HepG2 (cell line): ENCODE measurements at regions not wholly inside any gene's neighbourhood (a gene's known extent, or its start where the extent isn't known, plus 50 kb on each side); places are given as distances from the start of the nearest gene placed in this dataset.

Experiments used
- ATAC-seq: fragments of 200-7000 bp; cut with Tn5 transposase; 3 replicates; pipeline ENCODE4 v1.9.1; 2020; ENCODE audit warnings: mild to moderate bottlenecking, moderate library complexity
- BruUV-seq: library from RNA; stranded (reverse); fragments of 400-500 nt; replicated peaks from 2 replicates; lab custom pipeline; 2021; lab: Mats Ljungman, UMichigan
- CTCF ChIA-PET: fragments of 300-600 bp; formaldehyde crosslinking; extraction: SDS; loops from one replicate; lab custom pipeline; 2021; ENCODE audit warnings: low total read pairs, inconsistent platforms, low intra/inter-chr PET ratio; lab: Yijun Ruan, JAX
- POLR2A ChIA-PET: fragments of 350-600 bp; sonication (Branson Sonifier 250); formaldehyde crosslinking; loops from one replicate; lab custom pipeline; 2020; ENCODE audit warnings: antibody characterized with exemption, inconsistent platforms; lab: Yijun Ruan, JAX
- DNase-seq: peaks from one replicate; pipeline ENCODE4 v3.0.0-alpha.2; 2015; ENCODE audit warnings: low spot score
- FAIRE-seq: peaks from 3 replicates; lab custom pipeline; 2011; peaks lifted over from hg19 to GRCh38; lab: Jason Lieb, UNC
- H2AFZ ChIP-seq: one replicate; pipeline ENCODE4 v1.6.1; 2011; ENCODE audit warnings: low read length, inconsistent platforms
- H3K27ac ChIP-seq: fragments of 300-600 bp; 3 replicates; pipeline ENCODE4 v1.8.0; 2011; ENCODE audit warnings: mixed run types, mild to moderate bottlenecking, mixed read lengths, low read length, inconsistent platforms; ENCODE audit not compliant: insufficient read depth; ENCODE audit errors: extremely low read length
- H3K27me3 ChIP-seq, 2 experiments: fragments of 200-600 bp in 1 of 2; 2 replicates in 1 of 2; 3 replicates in 1 of 2; pipeline versions ENCODE4 v1.6.0 to v1.8.0; 2011; ENCODE audit warnings: low read length in 2 of 2, mild to moderate bottlenecking in 2 of 2, moderate library complexity in 2 of 2, inconsistent platforms in 1 of 2; ENCODE audit not compliant: insufficient read depth in 2 of 2, control insufficient read depth in 1 of 2
- H3K36me3 ChIP-seq, 2 experiments: fragments of 200-600 bp in 1 of 2; replicated peaks in 1 of 2; 2 replicates in 1 of 2; 3 replicates in 1 of 2; pipeline versions ENCODE4 v1.5.1 to v1.8.0; 2011; ENCODE audit warnings: low read length in 2 of 2, inconsistent platforms in 1 of 2; ENCODE audit not compliant: insufficient read depth in 2 of 2, control insufficient read depth in 1 of 2
- H3K4me1 ChIP-seq: 2 replicates; pipeline ENCODE4 v1.5.1; 2012; ENCODE audit warnings: low read length, inconsistent platforms; ENCODE audit not compliant: insufficient read depth
- H3K4me2 ChIP-seq: 2 replicates; pipeline ENCODE4 v1.6.0; 2011; ENCODE audit warnings: low read depth, low read length, inconsistent platforms
- H3K4me3 ChIP-seq, 3 experiments: fragments of 200-600 bp in 1 of 3; sonication (generic), shearing (Covaris generic) in 1 of 3; replicated peaks in 1 of 3; 2 replicates each; pipeline ENCODE4 v1.5.1; 2011 to 2016; ENCODE audit warnings: low read length in 3 of 3, inconsistent platforms in 2 of 3, low read depth in 2 of 3, mild to moderate bottlenecking in 2 of 3, control low read depth in 1 of 3, mixed read lengths in 1 of 3; ENCODE audit not compliant: insufficient read depth in 1 of 3
- H3K79me2 ChIP-seq: one replicate; pipeline ENCODE4 v1.6.1; 2011; ENCODE audit warnings: low read length, inconsistent platforms; ENCODE audit not compliant: insufficient read depth
- H3K9ac ChIP-seq: 2 replicates; pipeline ENCODE4 v1.6.0; 2011; ENCODE audit warnings: mild to moderate bottlenecking, low read depth, low read length, inconsistent platforms; ENCODE audit not compliant: insufficient read depth
- H3K9me3 ChIP-seq: 2 replicates; pipeline ENCODE4 v1.5.1; 2012; ENCODE audit warnings: mild to moderate bottlenecking, low read length
- H4K20me1 ChIP-seq: 2 replicates; pipeline ENCODE4 v1.6.0; 2011; ENCODE audit warnings: inconsistent platforms, mild to moderate bottlenecking, low read length, moderate library complexity; ENCODE audit not compliant: insufficient read depth
- BRD4 ChIP-seq: sonication (generic); formaldehyde crosslinking; IDR thresholded peaks from 2 replicates; pipeline ENCODE4 v1.4.0; 2020; ENCODE audit warnings: missing genetic modification reagents
- CENPBD1 ChIP-seq: sonication (generic); formaldehyde crosslinking; IDR thresholded peaks from 2 replicates; pipeline ENCODE4 v1.8.0; 2022; ENCODE audit warnings: missing genetic modification reagents, low read depth, mild to moderate bottlenecking, borderline replicate concordance
- EZH2 ChIP-seq: conservative IDR thresholded peaks from 2 replicates; pipeline ENCODE4 v1.6.1; 2012; ENCODE audit warnings: mild to moderate bottlenecking, low read depth, low read length, moderate library complexity
- FOXK1 ChIP-seq: sonication (generic); formaldehyde crosslinking; IDR thresholded peaks from 2 replicates; pipeline ENCODE4 v1.4.0; 2020; ENCODE audit warnings: low read depth, missing genetic modification reagents, borderline replicate concordance
- MEIS2 ChIP-seq: sonication (generic); formaldehyde crosslinking; IDR thresholded peaks from 2 replicates; pipeline ENCODE4 v1.9.0; 2021; ENCODE audit warnings: mild to moderate bottlenecking, missing genetic modification reagents
- SIN3A ChIP-seq: IDR thresholded peaks from 2 replicates; pipeline ENCODE4 v1.6.1; 2011; ENCODE audit warnings: low read depth, mild to moderate bottlenecking, control low read depth, low read length, borderline replicate concordance
- TOE1 ChIP-seq: sonication (generic); formaldehyde crosslinking; IDR thresholded peaks from 2 replicates; pipeline ENCODE4 v1.4.0; 2020; ENCODE audit warnings: mild to moderate bottlenecking, missing genetic modification reagents
- ZNF788 ChIP-seq: sonication (generic); formaldehyde crosslinking; IDR thresholded peaks from 2 replicates; pipeline ENCODE4 v1.5.0; 2020; ENCODE audit warnings: mild to moderate bottlenecking, missing genetic modification reagents, borderline replicate concordance
- in situ Hi-C: cut with HindIII; loops from 2 replicates; pipeline ENCODE4 v1.10.0; 2017; ENCODE audit warnings: low pct_unique_long_range_greater_than_20kb; ENCODE audit not compliant: extremely low pct_ligation_motif_present
- intact Hi-C: fragments of 100-400 bp; cut with micrococcal nuclease; formaldehyde crosslinking; loops from one replicate; pipeline ENCODE4 v1.10.0; 2022; ENCODE audit not compliant: unreplicated experiment

DNA sequence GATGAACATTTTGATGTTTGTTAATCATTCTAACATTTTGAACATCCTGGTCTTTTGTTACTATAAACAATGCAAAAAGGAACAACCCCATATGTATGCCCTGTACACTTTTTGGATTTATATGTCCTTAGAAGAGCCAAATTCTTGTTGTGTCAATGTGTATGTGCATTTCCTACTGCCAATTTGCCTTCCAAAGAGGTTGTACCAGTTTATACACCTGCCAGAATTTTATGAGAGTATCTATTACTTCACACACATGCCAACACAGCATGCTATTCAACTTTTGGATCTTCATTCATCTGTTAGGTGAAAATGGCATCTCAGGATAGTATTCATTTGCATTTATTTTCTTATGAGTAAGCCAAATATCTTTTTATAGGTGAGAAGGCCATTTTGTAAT is 162.0 kb upstream of the SEMA6A start:
- DNase-seq (no peak), ATAC-seq (no peak), FAIRE-seq (no peak)
- Histone ChIP-seq H3K27ac (no peak overlapping the region), H3K36me3 (no peaks in the 10 kb centered on the region), H3K4me1 (no peaks in the 10 kb centered on the region), H3K79me2 (no peaks in the 10 kb centered on the region), H3K4me3 (no peak overlapping the region), H4K20me1 (no peaks in the 10 kb centered on the region), H3K27me3 (peaks cover 2 to 42% of the 10 kb centered on the region in 2 experiments; a peak in 3 of 5 replicates), H2AFZ (no peak overlapping the region), H3K9me3 (no peaks in the 10 kb centered on the region), H3K9ac (no peak overlapping the region), H3K4me2 (no peak overlapping the region)
- BruUV-seq, result no TSS peak
- intact Hi-C loops, result no loop called here
- in situ Hi-C loops, result no loop called here
- TF ChIP-seq EZH2, result no peak
- no peak for TF ChIP-seq MEIS2
- no peak for TF ChIP-seq SIN3A
- no peak for TF ChIP-seq CENPBD1 (CRISPR knock-in tag)
- no peak for TF ChIP-seq FOXK1 (CRISPR knock-in tag)
- no peak for TF ChIP-seq ZNF788
- no peak for TF ChIP-seq TOE1
- TF ChIP-seq BRD4 (CRISPR knock-in tag), result no peak
- CTCF ChIA-PET, result no interaction called here
- POLR2A ChIA-PET, result no interaction called here
